HepG2 (cell line): ENCODE measurements at regions not wholly inside any gene's neighbourhood (a gene's known extent, or its start where the extent isn't known, plus 50 kb on each side); places are given as distances from the start of the nearest gene placed in this dataset.
A peak's percentile ranks its signal among the peaks of the same experiment; 100 is the strongest.

Experiments
- ATAC-seq: fragments of 200-7000 bp; cut with Tn5 transposase; 3 replicates; pipeline ENCODE4 v1.9.1; 2020; ENCODE audit warnings: mild to moderate bottlenecking, moderate library complexity
- BruUV-seq: library from RNA; stranded (reverse); fragments of 400-500 nt; replicated peaks from 2 replicates; lab custom pipeline; 2021; lab: Mats Ljungman, UMichigan
- CTCF ChIA-PET: fragments of 300-600 bp; formaldehyde crosslinking; extraction: SDS; loops from one replicate; lab custom pipeline; 2021; ENCODE audit warnings: low total read pairs, inconsistent platforms, low intra/inter-chr PET ratio; lab: Yijun Ruan, JAX
- POLR2A ChIA-PET: fragments of 350-600 bp; sonication (Branson Sonifier 250); formaldehyde crosslinking; loops from one replicate; lab custom pipeline; 2020; ENCODE audit warnings: antibody characterized with exemption, inconsistent platforms; lab: Yijun Ruan, JAX
- DNase-seq: peaks from one replicate; pipeline ENCODE4 v3.0.0-alpha.2; 2015; ENCODE audit warnings: low spot score
- FAIRE-seq: peaks from 3 replicates; lab custom pipeline; 2011; peaks lifted over from hg19 to GRCh38; lab: Jason Lieb, UNC
- H2AFZ ChIP-seq: one replicate; pipeline ENCODE4 v1.6.1; 2011; ENCODE audit warnings: low read length, inconsistent platforms
- H3K27ac ChIP-seq: fragments of 300-600 bp; 3 replicates; pipeline ENCODE4 v1.8.0; 2011; ENCODE audit warnings: mixed run types, mild to moderate bottlenecking, mixed read lengths, low read length, inconsistent platforms; ENCODE audit not compliant: insufficient read depth; ENCODE audit errors: extremely low read length
- H3K27me3 ChIP-seq, 2 experiments: fragments of 200-600 bp in 1 of 2; 2 replicates in 1 of 2; 3 replicates in 1 of 2; pipeline versions ENCODE4 v1.6.0 to v1.8.0; 2011; ENCODE audit warnings: low read length in 2 of 2, mild to moderate bottlenecking in 2 of 2, moderate library complexity in 2 of 2, inconsistent platforms in 1 of 2; ENCODE audit not compliant: insufficient read depth in 2 of 2, control insufficient read depth in 1 of 2
- H3K36me3 ChIP-seq, 2 experiments: fragments of 200-600 bp in 1 of 2; replicated peaks in 1 of 2; 2 replicates in 1 of 2; 3 replicates in 1 of 2; pipeline versions ENCODE4 v1.5.1 to v1.8.0; 2011; ENCODE audit warnings: low read length in 2 of 2, inconsistent platforms in 1 of 2; ENCODE audit not compliant: insufficient read depth in 2 of 2, control insufficient read depth in 1 of 2
- H3K4me1 ChIP-seq: 2 replicates; pipeline ENCODE4 v1.5.1; 2012; ENCODE audit warnings: low read length, inconsistent platforms; ENCODE audit not compliant: insufficient read depth
- H3K4me2 ChIP-seq: 2 replicates; pipeline ENCODE4 v1.6.0; 2011; ENCODE audit warnings: low read depth, low read length, inconsistent platforms
- H3K4me3 ChIP-seq, 3 experiments: fragments of 200-600 bp in 1 of 3; sonication (generic), shearing (Covaris generic) in 1 of 3; replicated peaks in 1 of 3; 2 replicates each; pipeline ENCODE4 v1.5.1; 2011 to 2016; ENCODE audit warnings: low read length in 3 of 3, inconsistent platforms in 2 of 3, low read depth in 2 of 3, mild to moderate bottlenecking in 2 of 3, control low read depth in 1 of 3, mixed read lengths in 1 of 3; ENCODE audit not compliant: insufficient read depth in 1 of 3
- H3K79me2 ChIP-seq: one replicate; pipeline ENCODE4 v1.6.1; 2011; ENCODE audit warnings: low read length, inconsistent platforms; ENCODE audit not compliant: insufficient read depth
- H3K9ac ChIP-seq: 2 replicates; pipeline ENCODE4 v1.6.0; 2011; ENCODE audit warnings: mild to moderate bottlenecking, low read depth, low read length, inconsistent platforms; ENCODE audit not compliant: insufficient read depth
- H3K9me3 ChIP-seq: 2 replicates; pipeline ENCODE4 v1.5.1; 2012; ENCODE audit warnings: mild to moderate bottlenecking, low read length
- H4K20me1 ChIP-seq: 2 replicates; pipeline ENCODE4 v1.6.0; 2011; ENCODE audit warnings: inconsistent platforms, mild to moderate bottlenecking, low read length, moderate library complexity; ENCODE audit not compliant: insufficient read depth
- EED ChIP-seq: sonication (generic); formaldehyde crosslinking; IDR thresholded peaks from 2 replicates; pipeline ENCODE4 v1.5.0; 2020; ENCODE audit warnings: mild to moderate bottlenecking, missing genetic modification reagents
- JUNB ChIP-seq: sonication (generic); formaldehyde crosslinking; IDR thresholded peaks from 2 replicates; pipeline ENCODE4 v1.8.0; 2022; ENCODE audit warnings: missing genetic modification reagents, mild to moderate bottlenecking, borderline replicate concordance
- MAFF ChIP-seq: IDR thresholded peaks from 2 replicates; pipeline ENCODE4 v1.6.1; 2011; ENCODE audit warnings: low read depth, low read length, improper control_type of control experiment
- MAFK ChIP-seq, 2 experiments: IDR thresholded peaks in 1 of 2; conservative IDR thresholded peaks in 1 of 2; 2 replicates each; pipeline ENCODE4 v1.6.1; 2011; ENCODE audit warnings: improper control_type of control experiment in 2 of 2, low read length in 2 of 2
- TBX3 ChIP-seq: fragments of 450-650 bp; IDR thresholded peaks from 2 replicates; pipeline ENCODE4 v1.6.1; 2017; ENCODE audit warnings: antibody characterized with exemption, mild to moderate bottlenecking, inconsistent platforms, borderline replicate concordance
- ZNF563 ChIP-seq: sonication (generic); formaldehyde crosslinking; IDR thresholded peaks from 2 replicates; pipeline ENCODE4 v1.8.0; 2022; ENCODE audit warnings: mild to moderate bottlenecking, moderate library complexity, missing genetic modification reagents
- ZNF660 ChIP-seq: sonication (generic); formaldehyde crosslinking; IDR thresholded peaks from 2 replicates; pipeline ENCODE4 v1.5.1; 2020; ENCODE audit warnings: mild to moderate bottlenecking, low read depth, missing genetic modification reagents, borderline replicate concordance
- ZNF761 ChIP-seq: sonication (generic); formaldehyde crosslinking; conservative IDR thresholded peaks from 2 replicates; pipeline ENCODE4 v1.4.0; 2020; ENCODE audit warnings: mild to moderate bottlenecking, missing genetic modification reagents
- ZSCAN29 ChIP-seq: sonication (generic); formaldehyde crosslinking; conservative IDR thresholded peaks from 2 replicates; pipeline ENCODE4 v1.4.0; 2020; ENCODE audit warnings: mild to moderate bottlenecking, missing genetic modification reagents
- WGBS: methylation state at CpG from one replicate; pipeline ENCODE4 v1.1.6; 2017; ENCODE audit warnings: low lambda C conversion rate; 5-methylcytosine and 5-hydroxymethylcytosine counted together
- in situ Hi-C: cut with HindIII; loops from 2 replicates; pipeline ENCODE4 v1.10.0; 2017; ENCODE audit warnings: low pct_unique_long_range_greater_than_20kb; ENCODE audit not compliant: extremely low pct_ligation_motif_present
- intact Hi-C: fragments of 100-400 bp; cut with micrococcal nuclease; formaldehyde crosslinking; loops from one replicate; pipeline ENCODE4 v1.10.0; 2022; ENCODE audit not compliant: unreplicated experiment
- TF ChIP-seq, protein P1 (sequence below): sonication (generic); formaldehyde crosslinking; IDR thresholded peaks from 2 replicates; pipeline ENCODE4 v1.4.0; 2020; ENCODE audit warnings: missing genetic modification reagents; ENCODE audit errors: not compliant biosample characterization
- TF ChIP-seq, protein P2 (sequence below): sonication (generic); formaldehyde crosslinking; IDR thresholded peaks from 2 replicates; pipeline ENCODE4 v1.4.0; 2020; ENCODE audit warnings: missing genetic modification reagents

- no peak overlapping the region for H3K4me3 ChIP-seq
- ATAC-seq, result no peak
- DNase-seq, result no peak
- no peak overlapping the region for H2AFZ ChIP-seq
- no peaks in the 10 kb centered on the region for H3K27me3 ChIP-seq
- ChIA-PET POLR2A (no interaction called here), CTCF (no interaction called here)
- BruUV-seq, result no TSS peak
- H3K79me2 ChIP-seq, result no peaks in the 10 kb centered on the region
- intact Hi-C loops (no loop called here), in situ Hi-C loops (no loop called here)
- peaks cover 30% of the 10 kb centered on the region for H3K9me3 ChIP-seq
- no peak overlapping the region for H3K27ac ChIP-seq
- H3K4me2 ChIP-seq, result no peak overlapping the region
- FAIRE-seq, result no peak
- no peak overlapping the region for H3K9ac ChIP-seq
- no peaks in the 10 kb centered on the region for H4K20me1 ChIP-seq
- H3K36me3 ChIP-seq, result no peaks in the 10 kb centered on the region
- no peaks in the 10 kb centered on the region for H3K4me1 ChIP-seq
- 49% methylated on average over 4 of the region's 4 CpGs for WGBS
- TF ChIP-seq ZNF660 (CRISPR knock-in tag), result no peak
- TF ChIP-seq MAFF, result peak; percentile 81
- peak; percentile 81 to 90; a peak in 3 of 4 replicates for TF ChIP-seq MAFK (conservative IDR thresholded peaks at IDR 0.05 in 1 of 2, IDR thresholded peaks at IDR 0.05 in 1 of 2; ENCODE audit: low read length in 2 of 2)
Measured at GRCh38 chr13:90320664-90321063, 1026.8 kb upstream of the MIR17HG start.

GRCh38 chr13:90321281-90321931, 1026.1 kb upstream of the MIR17HG start:
- H3K4me2 ChIP-seq, result no peak overlapping the region
- in situ Hi-C loops (no loop called here), intact Hi-C loops (no loop called here)
- peaks cover 35% of the 10 kb centered on the region for H3K9me3 ChIP-seq
- DNase-seq (no peak), FAIRE-seq (no peak), ATAC-seq (no peak)
- ChIA-PET CTCF (no interaction called here), POLR2A (no interaction called here)
- no peaks in the 10 kb centered on the region for H3K4me1 ChIP-seq
- TF ChIP-seq ZNF563 (CRISPR knock-in tag) (no peak), EED (CRISPR knock-in tag) (no peak), TBX3 (no peak), ZNF761 (CRISPR knock-in tag) (no peak), ZSCAN29 (CRISPR knock-in tag) (no peak), JUNB (CRISPR knock-in tag) (no peak)
- TF ChIP-seq, protein P1, sequence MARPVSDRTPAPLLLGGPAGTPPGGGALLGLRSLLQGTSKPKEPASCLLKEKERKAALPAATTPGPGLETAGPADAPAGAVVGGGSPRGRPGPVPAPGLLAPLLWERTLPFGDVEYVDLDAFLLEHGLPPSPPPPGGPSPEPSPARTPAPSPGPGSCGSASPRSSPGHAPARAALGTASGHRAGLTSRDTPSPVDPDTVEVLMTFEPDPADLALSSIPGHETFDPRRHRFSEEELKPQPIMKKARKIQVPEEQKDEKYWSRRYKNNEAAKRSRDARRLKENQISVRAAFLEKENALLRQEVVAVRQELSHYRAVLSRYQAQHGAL (CRISPR knock-in tag), result no peak
- TF ChIP-seq, protein P2, sequence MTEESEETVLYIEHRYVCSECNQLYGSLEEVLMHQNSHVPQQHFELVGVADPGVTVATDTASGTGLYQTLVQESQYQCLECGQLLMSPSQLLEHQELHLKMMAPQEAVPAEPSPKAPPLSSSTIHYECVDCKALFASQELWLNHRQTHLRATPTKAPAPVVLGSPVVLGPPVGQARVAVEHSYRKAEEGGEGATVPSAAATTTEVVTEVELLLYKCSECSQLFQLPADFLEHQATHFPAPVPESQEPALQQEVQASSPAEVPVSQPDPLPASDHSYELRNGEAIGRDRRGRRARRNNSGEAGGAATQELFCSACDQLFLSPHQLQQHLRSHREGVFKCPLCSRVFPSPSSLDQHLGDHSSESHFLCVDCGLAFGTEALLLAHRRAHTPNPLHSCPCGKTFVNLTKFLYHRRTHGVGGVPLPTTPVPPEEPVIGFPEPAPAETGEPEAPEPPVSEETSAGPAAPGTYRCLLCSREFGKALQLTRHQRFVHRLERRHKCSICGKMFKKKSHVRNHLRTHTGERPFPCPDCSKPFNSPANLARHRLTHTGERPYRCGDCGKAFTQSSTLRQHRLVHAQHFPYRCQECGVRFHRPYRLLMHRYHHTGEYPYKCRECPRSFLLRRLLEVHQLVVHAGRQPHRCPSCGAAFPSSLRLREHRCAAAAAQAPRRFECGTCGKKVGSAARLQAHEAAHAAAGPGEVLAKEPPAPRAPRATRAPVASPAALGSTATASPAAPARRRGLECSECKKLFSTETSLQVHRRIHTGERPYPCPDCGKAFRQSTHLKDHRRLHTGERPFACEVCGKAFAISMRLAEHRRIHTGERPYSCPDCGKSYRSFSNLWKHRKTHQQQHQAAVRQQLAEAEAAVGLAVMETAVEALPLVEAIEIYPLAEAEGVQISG (CRISPR knock-in tag), result no peak
- no peak overlapping the region for H2AFZ ChIP-seq
- H3K36me3 ChIP-seq, result no peaks in the 10 kb centered on the region
- H3K79me2 ChIP-seq, result no peaks in the 10 kb centered on the region
- H3K9ac ChIP-seq, result no peak overlapping the region
- no peak overlapping the region for H3K4me3 ChIP-seq
- H3K27me3 ChIP-seq, result no peaks in the 10 kb centered on the region
- BruUV-seq, result no TSS peak
- H3K27ac ChIP-seq, result no peak overlapping the region
- H4K20me1 ChIP-seq, result no peaks in the 10 kb centered on the region
- WGBS, result 8% methylated on average over 9 of the region's 9 CpGs
